ENCODE measurements at regions not wholly inside any gene's neighbourhood (a gene's known extent, or its start where the extent isn't known, plus 50 kb on each side); places are given as distances from the start of the nearest gene placed in this dataset.

DNA sequence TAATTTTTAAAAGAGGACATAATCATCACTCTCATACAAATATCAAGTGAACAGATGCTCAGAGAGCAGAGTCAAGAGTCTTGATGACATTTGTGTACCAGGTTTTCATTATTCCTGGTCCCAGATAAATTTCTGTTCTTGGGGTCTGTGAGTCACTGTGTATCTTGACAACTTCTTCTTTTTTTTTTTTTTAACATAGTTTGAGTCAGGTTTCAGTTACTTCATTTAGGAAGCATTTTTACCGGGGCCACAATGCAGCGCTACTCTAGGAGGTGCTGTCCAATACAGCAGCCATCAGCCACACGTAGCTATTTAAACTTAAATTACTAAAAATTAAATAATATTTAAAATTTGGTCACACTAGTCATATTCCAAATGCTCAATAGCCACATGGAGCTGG is 188.1 kb upstream of the SAMSN1 start:
- no peak for TF ChIP-seq POLR2A (conservative IDR thresholded peaks at IDR 0.05)
- no peak for TF ChIP-seq KDM4B (IDR thresholded peaks at IDR 0.05; ENCODE audit: borderline replicate concordance in 2 of 2, low read depth in 1 of 2)
- TF ChIP-seq, protein P1, sequence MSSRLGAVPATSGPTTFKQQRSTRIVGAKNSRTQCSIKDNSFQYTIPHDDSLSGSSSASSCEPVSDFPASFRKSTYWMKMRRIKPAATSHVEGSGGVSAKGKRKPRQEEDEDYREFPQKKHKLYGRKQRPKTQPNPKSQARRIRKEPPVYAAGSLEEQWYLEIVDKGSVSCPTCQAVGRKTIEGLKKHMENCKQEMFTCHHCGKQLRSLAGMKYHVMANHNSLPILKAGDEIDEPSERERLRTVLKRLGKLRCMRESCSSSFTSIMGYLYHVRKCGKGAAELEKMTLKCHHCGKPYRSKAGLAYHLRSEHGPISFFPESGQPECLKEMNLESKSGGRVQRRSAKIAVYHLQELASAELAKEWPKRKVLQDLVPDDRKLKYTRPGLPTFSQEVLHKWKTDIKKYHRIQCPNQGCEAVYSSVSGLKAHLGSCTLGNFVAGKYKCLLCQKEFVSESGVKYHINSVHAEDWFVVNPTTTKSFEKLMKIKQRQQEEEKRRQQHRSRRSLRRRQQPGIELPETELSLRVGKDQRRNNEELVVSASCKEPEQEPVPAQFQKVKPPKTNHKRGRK (tag; IDR thresholded peaks at IDR 0.05) = no peak
- TF ChIP-seq PHF8 (IDR thresholded peaks at IDR 0.05; ENCODE audit: borderline replicate concordance, low read length) = no peak
- no peak for TF ChIP-seq ZNF174 (CRISPR knock-in tag; IDR thresholded peaks at IDR 0.05)

Data from K562 (cell line).